22Rv1 (cell line): ENCODE measurements at regions not wholly inside any gene's neighbourhood (a gene's known extent, or its start where the extent isn't known, plus 50 kb on each side); places are given as distances from the start of the nearest gene placed in this dataset.
"Not testable (repeated sequence)": the region's sequence is repeated elsewhere in the genome, so short reads cannot be mapped to it uniquely, and the experiment has no call there.

ENCODE experiments used
- CTCF ChIP-seq: fragments of 450-650 bp; IDR thresholded peaks from 2 replicates; pipeline ENCODE4 v1.5.1; 2017; ENCODE audit warnings: mild to moderate bottlenecking
- ZFX ChIP-seq: fragments of 450-650 bp; IDR thresholded peaks from 2 replicates; pipeline ENCODE4 v1.6.1; 2017; ENCODE audit warnings: antibody characterized with exemption, borderline replicate concordance

GRCh38 chr3:59170166-59170565, 120.3 kb upstream of the CFAP20DC start:
- not testable (repeated sequence) for TF ChIP-seq CTCF, ZFX
